LoVo (cell line): ENCODE measurements at regions not wholly inside any gene's neighbourhood (a gene's known extent, or its start where the extent isn't known, plus 50 kb on each side); places are given as distances from the start of the nearest gene placed in this dataset.
A peak's percentile ranks its signal among the peaks of the same experiment; 100 is the strongest.

Source experiments
- DNase-seq: peaks from one replicate; pipeline ENCODE4 v3.0.0-alpha.2; 2016; ENCODE audit warnings: low spot score

- DNase-seq: peak; percentile 49
Measured at GRCh38 chr12:115118177-115118724, 434.3 kb upstream of the TBX3 start.

- DNase-seq: no peak
Measured at GRCh38 chr12:115114140-115114539, 430.2 kb upstream of the TBX3 start.

- no peak for DNase-seq
Measured at GRCh38 chr12:115109863-115110262, 425.9 kb upstream of the TBX3 start.

DNA sequence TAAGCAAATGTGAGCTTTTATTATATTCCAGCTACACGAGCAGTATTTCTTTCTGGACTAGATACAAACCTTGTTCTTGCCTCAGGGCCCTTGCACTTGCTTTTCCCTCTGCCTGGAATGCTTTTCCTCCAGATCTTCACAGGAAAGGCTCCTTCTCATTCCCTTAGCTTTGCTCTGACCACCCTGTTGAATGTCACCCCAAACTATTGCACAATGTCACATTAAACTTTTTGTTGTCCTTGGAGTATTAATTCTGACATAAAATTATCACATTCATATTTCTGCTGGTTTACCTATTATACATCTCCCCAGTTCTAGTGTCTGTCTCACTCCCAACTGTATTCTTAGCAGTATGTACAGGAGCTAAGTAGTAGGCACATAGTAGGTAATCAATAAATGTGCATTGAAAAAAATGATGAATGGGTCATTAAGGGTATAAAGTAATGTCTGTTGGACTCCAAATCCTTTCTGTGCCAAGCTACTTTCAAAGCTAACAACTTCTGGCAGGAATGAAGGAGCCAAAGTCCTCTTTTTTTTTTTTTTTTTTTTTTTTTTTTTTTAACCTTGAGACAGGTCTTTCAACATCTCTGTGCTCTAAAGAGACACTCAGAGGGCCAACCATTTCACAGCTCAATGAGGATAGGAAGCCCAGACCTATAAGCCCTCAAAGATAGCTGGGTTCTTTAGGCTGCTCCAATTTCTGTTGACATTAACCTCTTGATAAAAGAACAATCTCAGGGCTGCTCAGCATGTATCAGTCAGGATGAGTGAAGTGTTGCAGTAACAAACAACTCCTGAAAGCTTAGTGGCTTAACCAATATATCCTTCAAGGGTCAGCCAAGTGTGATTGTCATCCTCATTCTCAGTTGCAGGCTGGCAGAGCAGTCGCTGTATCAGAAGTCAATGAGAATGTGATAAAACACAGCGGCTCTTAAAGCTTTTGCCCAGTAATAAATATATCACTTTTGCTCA, 424.4 kb upstream of the TBX3 start:
- DNase-seq: no peak

DNA sequence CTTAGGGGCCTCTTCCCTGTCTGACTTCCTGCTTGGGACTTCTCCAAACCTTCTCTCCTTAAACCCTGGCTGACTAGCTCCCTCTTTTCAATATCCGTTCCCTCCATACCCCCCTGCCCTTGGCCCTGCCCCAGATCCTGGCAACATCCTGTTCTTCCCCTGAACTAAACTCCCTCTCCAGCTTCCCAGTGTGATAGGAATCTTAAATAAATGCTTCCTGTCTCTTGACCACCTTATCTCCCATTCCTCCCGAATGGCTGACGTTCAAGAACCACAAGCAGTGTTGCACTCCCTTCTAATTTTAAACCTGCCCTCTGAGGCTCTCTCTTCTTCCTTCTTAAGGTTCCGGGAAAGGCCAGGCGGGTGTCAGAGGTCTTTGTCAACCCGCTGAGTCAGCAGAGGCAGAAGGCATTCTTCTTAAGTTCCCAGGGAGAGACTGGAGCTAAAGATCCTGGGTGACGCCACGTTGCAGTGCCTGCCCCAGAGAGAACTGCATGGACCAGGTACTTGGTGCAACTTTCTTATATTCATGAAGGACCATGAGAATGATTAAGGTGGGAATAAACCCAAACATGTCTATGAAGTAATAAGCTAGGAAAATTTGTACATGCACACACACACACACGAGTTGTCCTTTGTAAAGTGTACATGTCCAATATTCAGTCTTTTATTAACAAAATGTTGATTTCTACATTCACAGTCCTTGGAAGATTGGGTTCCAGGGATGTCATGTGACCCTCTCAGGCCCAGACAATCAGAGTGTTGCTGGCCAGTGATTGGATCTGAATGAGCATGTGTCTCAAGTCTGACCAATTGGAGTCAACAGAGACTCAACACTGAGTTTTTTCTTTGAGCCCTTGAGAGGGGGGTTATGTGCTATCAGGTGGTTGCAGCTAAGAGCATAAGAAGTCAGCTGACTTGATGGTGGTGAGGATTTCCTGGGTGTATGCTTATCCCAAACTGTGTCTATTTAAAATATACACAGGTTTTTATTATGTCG, 420.2 kb upstream of the TBX3 start:
- DNase-seq: no peak

DNA sequence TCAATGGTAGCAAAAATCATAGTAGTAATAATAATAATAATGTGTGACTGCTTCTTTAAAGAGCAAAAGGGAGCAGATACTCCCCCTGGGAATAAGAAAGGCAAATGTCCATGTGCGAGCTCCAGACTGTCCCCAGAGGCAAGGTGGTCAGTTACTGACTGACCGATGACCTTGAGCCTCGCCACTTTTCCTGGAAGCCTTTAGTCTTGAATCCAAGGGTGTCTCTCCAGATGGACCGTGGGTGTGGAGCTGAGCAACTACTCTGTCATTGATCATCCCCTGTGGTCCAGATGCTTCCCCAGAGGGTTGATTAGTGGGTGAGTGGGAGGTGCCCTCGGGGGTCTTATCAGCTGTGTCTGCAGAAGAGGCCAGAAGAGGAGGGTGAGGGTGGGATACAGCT, 418.5 kb upstream of the TBX3 start:
- DNase-seq: no peak

DNA sequence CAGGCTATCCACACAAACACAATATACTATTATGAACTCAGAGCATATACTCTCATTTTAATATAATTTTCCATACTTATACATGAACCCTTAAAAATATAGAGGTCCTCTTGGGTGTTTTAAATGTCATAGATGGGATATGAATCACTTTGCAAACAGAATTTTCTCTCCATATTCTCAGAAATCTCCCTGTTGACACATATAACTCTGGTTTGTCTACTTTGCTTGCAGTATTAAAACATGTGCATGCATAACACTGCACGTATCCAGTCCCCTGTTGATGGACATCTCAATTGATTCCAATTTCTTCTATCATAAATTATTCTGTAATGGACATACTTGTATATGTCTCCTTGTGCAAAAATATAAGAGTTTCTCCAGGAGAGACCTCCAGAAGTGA, 417.5 kb upstream of the TBX3 start:
- no peak for DNase-seq

DNA sequence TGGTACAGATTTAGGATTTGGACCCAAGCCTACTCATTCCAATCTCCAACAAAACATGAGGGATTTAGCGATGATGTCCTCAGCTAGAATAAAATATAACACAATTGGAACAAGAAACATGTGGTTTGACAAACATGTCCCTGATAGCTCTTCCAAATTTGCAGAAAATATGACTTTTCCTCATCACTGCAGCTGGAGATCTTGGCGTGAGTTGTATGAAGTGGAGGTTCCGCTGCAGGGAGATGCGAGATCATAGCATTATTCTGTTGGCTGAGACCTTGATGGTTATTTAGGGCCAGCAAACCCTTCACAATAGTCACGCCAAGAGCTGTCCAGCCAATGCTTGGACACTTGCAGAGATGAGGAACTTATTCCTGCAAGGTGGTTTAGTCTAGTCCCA, 413.4 kb upstream of the TBX3 start:
- no peak for DNase-seq

DNA sequence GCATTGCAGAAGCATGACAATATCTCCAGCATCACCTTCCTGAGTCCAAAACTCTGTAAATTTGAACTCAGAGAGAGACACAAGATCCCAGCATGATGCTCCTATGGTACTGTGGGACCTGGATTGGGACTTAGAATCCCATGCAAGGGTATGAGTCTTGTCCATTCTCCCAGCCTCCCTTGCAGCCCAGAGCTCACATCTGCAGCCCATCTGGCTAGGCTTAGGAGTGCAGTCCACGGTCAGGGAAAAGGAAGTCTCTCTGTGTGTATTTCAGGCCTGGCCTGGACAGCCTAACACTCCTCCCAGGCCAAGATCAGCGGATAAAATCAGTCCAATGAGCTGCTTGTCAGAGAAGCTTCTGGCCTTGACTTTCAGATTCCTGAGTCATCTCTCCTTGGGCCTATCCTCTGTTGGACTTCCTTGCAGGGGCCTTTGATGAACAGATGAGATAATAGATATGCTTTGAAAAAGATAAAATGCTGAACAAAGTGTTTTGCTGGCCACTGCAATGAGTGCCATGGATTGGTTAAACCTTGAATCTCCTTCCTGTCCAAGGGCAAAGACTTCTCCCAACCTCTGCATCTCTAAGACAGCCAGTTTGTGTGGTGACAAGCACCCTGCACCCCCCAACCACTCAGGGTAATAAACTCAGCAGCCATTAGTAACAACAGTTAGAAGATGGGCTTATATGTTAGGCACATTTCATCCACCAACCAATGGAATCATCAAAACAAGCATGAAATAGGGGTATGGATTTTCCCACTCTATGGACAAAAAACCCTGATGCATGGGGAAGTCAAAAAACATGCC, 412.8 kb upstream of the TBX3 start:
- DNase-seq: no peak

DNA sequence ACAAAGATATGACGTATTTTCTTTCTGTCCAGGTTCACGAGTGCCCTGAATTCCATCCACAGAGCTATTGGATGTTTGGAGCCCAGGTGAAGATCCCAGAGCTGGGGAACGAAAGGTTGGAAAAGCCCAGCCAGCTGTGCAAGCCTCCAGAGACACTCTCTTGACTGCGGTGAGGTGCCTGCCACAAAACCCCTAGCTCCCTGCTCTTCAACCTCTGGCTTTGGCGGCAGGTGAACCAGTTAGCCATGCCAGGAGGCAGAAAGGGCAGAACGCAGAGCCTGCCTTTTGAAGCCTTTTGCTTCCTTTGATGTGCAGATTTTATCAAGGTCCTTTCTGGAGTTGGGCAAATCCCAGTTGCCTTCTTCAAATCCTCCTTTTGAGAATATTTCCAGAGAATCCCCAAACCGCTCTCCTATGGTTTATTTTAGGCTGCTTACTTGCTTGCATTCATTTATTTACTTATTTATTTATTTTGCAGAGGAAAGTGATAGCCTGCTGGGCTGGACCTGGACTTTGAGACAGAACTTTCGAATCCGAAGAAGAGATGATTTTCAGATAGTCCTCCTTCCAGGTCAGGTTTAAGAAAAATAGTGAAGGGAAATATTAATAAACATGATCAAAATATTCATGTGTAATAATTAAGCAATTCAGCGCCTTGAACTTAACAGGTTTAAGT, 411.2 kb upstream of the TBX3 start:
- DNase-seq: no peak

DNA sequence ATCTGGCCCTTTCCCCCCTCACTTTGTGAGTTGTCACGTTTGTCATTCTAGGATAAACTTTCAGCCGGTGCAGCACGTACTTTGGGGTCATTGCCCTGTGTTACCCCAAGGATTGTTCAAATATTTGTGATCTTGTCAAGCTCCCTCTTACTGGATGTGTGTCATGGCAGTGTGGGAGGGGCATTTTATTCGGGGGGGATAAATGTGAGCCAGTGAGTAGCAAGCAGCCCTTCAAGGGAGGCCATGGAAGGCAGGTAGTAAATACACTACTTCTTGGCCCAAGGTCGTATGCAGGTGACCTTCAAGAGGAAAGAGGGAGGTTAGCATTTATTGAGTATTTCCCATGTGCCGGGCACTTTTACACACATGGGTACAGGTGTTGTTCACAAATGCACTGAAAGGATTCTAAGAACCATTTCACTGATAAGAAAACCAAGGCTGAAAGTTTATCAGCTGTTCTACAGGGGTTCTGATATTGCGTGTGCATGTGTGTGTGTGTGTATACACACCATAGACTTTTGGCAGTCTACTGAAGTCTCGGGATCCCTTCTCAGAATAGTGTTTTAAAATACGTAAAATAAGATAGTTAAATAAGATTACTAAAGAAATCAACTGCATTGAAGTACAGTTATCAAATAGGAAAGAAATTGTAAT, 410.3 kb upstream of the TBX3 start:
- no peak for DNase-seq

DNA sequence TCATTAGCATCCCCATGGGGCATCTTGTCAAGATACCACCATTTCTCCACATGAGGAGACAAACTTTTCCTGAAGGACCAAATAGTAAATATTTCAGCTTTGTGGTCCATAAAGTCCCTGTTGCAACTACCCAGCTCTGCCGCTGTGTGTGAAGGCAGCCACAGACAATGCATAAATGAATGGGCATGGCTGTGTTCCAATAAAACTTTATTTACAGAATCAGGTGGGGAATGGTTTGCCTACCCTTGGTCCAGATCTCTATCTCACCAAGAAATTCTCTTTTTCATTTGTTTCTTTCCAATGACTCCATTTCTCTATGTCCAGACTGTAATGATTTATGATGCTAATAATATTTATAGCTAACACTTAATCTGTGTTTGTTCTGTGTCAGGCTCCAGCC, 409.3 kb upstream of the TBX3 start:
- DNase-seq: no peak

- DNase-seq: no peak
Measured at GRCh38 chr12:115090783-115091182, 406.8 kb upstream of the TBX3 start.

- no peak for DNase-seq
Measured at GRCh38 chr12:115088995-115089841, 405.2 kb upstream of the TBX3 start.

DNA sequence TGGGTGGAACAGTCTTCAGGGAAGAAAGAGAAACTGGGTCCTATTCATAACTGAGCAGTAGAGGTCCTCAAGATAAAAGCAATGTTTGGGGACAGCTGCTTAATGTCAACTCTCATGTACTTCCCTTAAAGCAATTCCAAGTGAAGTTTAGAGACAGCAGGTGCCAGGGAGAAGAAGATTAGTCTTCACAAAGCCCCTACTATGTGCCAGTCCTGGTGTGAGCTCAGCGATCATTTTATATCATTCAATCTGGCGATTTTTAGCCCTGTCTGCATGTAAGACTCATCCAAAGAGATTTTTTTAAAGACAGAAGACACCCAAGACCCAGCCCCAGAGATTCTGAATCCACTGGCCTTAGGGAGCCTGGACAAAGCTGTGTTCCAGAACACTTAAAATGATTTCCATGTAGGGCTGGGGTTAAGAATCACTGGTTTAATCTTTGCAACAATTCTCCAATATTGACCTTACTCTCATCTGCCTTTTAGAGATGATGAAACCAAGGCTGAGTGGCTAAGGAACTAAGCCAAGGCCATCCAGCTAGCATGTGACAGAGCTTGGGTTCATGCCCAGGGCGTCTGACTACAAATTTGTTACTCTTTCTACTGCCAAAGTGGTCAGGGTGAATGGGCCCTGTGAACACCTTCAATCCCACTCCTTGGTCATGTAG, 404.5 kb upstream of the TBX3 start:
- DNase-seq: no peak

- no peak for DNase-seq
Measured at GRCh38 chr12:115085594-115085993, 401.6 kb upstream of the TBX3 start.

GRCh38 chr12:115079760-115080159, 395.8 kb upstream of the TBX3 start:
- no peak for DNase-seq

DNA sequence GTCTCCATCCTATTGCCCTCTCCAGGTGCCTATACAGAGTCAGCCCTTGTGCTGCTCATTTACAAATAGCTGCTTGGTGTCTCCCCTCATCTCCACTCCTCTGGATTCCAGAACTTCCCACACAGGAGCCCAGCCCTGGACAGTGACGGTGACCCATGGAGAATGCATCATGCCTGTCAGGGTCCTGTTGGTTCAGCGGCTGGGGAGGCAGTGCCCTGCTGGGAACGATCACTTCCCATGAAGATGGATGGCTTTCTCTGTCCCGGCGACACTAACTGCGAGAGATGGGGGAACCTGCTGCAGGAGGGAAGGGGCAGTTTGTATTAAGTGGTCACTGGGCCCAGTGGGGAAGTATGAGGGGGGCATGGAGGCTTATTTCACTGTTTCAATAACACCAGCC, 395.0 kb upstream of the TBX3 start:
- DNase-seq: no peak

- no peak for DNase-seq
Measured at GRCh38 chr12:115078334-115078733, 394.4 kb upstream of the TBX3 start.
